Prostate gland (tissue), 2 donors: ENCODE measurements at regions not wholly inside any gene's neighbourhood (a gene's known extent, or its start where the extent isn't known, plus 50 kb on each side); places are given as distances from the start of the nearest gene placed in this dataset.

Experiments
- DNase-seq: peaks from one replicate; pipeline ENCODE4 v3.0.0-alpha.2; 2019; ENCODE audit warnings: low spot score
- H3K27ac ChIP-seq, 2 donors: fragments of 200-600 bp; sonication (generic); 2 replicates each; pipeline ENCODE4 v1.5.1; 2017 to 2019
- H3K27me3 ChIP-seq: fragments of 200-600 bp; sonication (generic); replicated peaks from 2 replicates; pipeline ENCODE4 v1.5.1; 2019; ENCODE audit not compliant: insufficient read depth
- H3K36me3 ChIP-seq, 2 donors: fragments of 200-600 bp; sonication (generic); 1 replicate in 1 of 2; 2 replicates in 1 of 2; pipeline versions ENCODE4 v1.5.1 to v1.8.1; 2017 to 2019
- H3K4me1 ChIP-seq: fragments of 200-600 bp; sonication (generic); replicated peaks from 2 replicates; pipeline ENCODE4 v1.5.1; 2019
- H3K4me3 ChIP-seq, 2 donors: fragments of 200-600 bp; sonication (generic); 2 replicates each; pipeline ENCODE4 v1.5.1; 2017 to 2019
- H3K9me3 ChIP-seq: fragments of 200-600 bp; sonication (generic); 2 replicates; pipeline ENCODE4 v1.5.1; 2017
- CTCF ChIP-seq, 4 experiments: fragments of 200-600 bp in 2 of 4; fragments of 450-650 bp in 2 of 4; sonication (generic) in 2 of 4; IDR thresholded peaks; 1 replicate in 3 of 4; 2 replicates in 1 of 4; pipeline ENCODE4 v1.5.1; 2016 to 2019; ENCODE audit warnings: antibody characterized with exemption in 4 of 4, mild to moderate bottlenecking in 2 of 4, moderate library complexity in 2 of 4
- POLR2A ChIP-seq: fragments of 450-650 bp; IDR thresholded peaks from one replicate; pipeline ENCODE4 v1.6.1; 2016; ENCODE audit warnings: antibody characterized with exemption, mild to moderate bottlenecking
- POLR2AphosphoS5 ChIP-seq: sonication (generic); formaldehyde crosslinking; IDR thresholded peaks from one replicate; pipeline ENCODE4 v1.6.1; 2017; ENCODE audit warnings: antibody characterized with exemption
- WGBS: methylation state at CpG from one replicate; pipeline ENCODE4 v1.1.5; 2018; 5-methylcytosine and 5-hydroxymethylcytosine counted together
- intact Hi-C: fragments of 100-400 bp; cut with DNase I; formaldehyde crosslinking; loops from one replicate; pipeline ENCODE4 v1.14.2; 2022

GRCh38 chr3:24837601-24838000 lies 343.0 kb upstream of the THRB start:
- TF ChIP-seq POLR2AphosphoS5 = no peak
- no peak overlapping the region for H3K4me3 ChIP-seq
- peak overlapping the region in 1 of 2 donors; percentile 9 for H3K27ac ChIP-seq
- no peaks in the 10 kb centered on the region for H3K36me3 ChIP-seq
- no peaks in the 10 kb centered on the region for H3K27me3 ChIP-seq
- DNase-seq = no peak
- H3K4me1 ChIP-seq = peaks cover 7% of the 10 kb centered on the region
- 74% methylated on average over 3 of the region's 3 CpGs for WGBS
- intact Hi-C loops = no loop called here
- H3K9me3 ChIP-seq = no peaks in the 10 kb centered on the region

GRCh38 chr3:24838533-24838932 lies 343.9 kb upstream of the THRB start:
- intact Hi-C loops = no loop called here
- no peak overlapping the region for H3K27ac ChIP-seq
- peaks cover 7% of the 10 kb centered on the region for H3K4me1 ChIP-seq
- H3K4me3 ChIP-seq = no peak overlapping the region
- H3K9me3 ChIP-seq = no peaks in the 10 kb centered on the region
- TF ChIP-seq CTCF (IDR thresholded peaks at IDR 0.05) = no peak
- TF ChIP-seq POLR2AphosphoS5 = peak; percentile 70
- no peaks in the 10 kb centered on the region for H3K27me3 ChIP-seq
- no peaks in the 10 kb centered on the region for H3K36me3 ChIP-seq
- no peak for DNase-seq

GRCh38 chr3:24843955-24844354 lies 349.3 kb upstream of the THRB start:
- DNase-seq = peak; percentile 37
- WGBS = 17% methylated on average over 2 of the region's 2 CpGs
- Histone ChIP-seq H3K36me3 (no peaks in the 10 kb centered on the region), H3K4me3 (no peak overlapping the region), H3K27ac (no peak overlapping the region), H3K27me3 (no peaks in the 10 kb centered on the region), H3K4me1 (no peaks in the 10 kb centered on the region), H3K9me3 (no peaks in the 10 kb centered on the region)
- TF ChIP-seq CTCF (IDR thresholded peaks at IDR 0.05) (no peak), POLR2AphosphoS5 (peak; percentile 30), POLR2A (no peak)
- intact Hi-C loops = no loop called here

GRCh38 chr3:24845524-24846155 lies 351.0 kb upstream of the THRB start:
- 39% methylated on average over 3 of the region's 3 CpGs for WGBS
- TF ChIP-seq POLR2AphosphoS5 (no peak), POLR2A (no peak), CTCF (IDR thresholded peaks at IDR 0.05) (no peak)
- H3K36me3 ChIP-seq = no peaks in the 10 kb centered on the region
- intact Hi-C loops = no loop called here
- no peak overlapping the region for H3K27ac ChIP-seq
- DNase-seq = no peak
- no peaks in the 10 kb centered on the region for H3K4me1 ChIP-seq
- no peaks in the 10 kb centered on the region for H3K9me3 ChIP-seq
- H3K27me3 ChIP-seq = no peaks in the 10 kb centered on the region
- H3K4me3 ChIP-seq = no peak overlapping the region

GRCh38 chr3:24846286-24846860 lies 351.7 kb upstream of the THRB start:
- TF ChIP-seq CTCF (IDR thresholded peaks at IDR 0.05) (no peak), POLR2AphosphoS5 (no peak), POLR2A (no peak)

More at GRCh38 chr3:24846286-24846860, 351.7 kb upstream of the THRB start:
- DNase-seq = no peak
- Histone ChIP-seq H3K36me3 (no peaks in the 10 kb centered on the region), H3K27me3 (no peaks in the 10 kb centered on the region), H3K27ac (no peak overlapping the region), H3K9me3 (no peaks in the 10 kb centered on the region), H3K4me3 (no peak overlapping the region), H3K4me1 (no peaks in the 10 kb centered on the region)
- WGBS = 46% methylated on average over 1 of the region's 1 CpG
- intact Hi-C loops = no loop called here
